HG03460 (cell line): ENCODE measurements at regions not wholly inside any gene's neighbourhood (a gene's known extent, or its start where the extent isn't known, plus 50 kb on each side); places are given as distances from the start of the nearest gene placed in this dataset.
"Not testable (repeated sequence)": the region's sequence is repeated elsewhere in the genome, so short reads cannot be mapped to it uniquely, and the experiment has no call there.

ENCODE experiments used
- ATAC-seq: cut with Tn5 transposase; IDR thresholded peaks from one replicate; pipeline ENCODE4 v1.9.1; 2021; ENCODE audit not compliant: unreplicated experiment

- no peak for ATAC-seq
These were observed 67.8 kb upstream of the UXS1 start for GRCh38 chr2:106261871-106262321.

DNA sequence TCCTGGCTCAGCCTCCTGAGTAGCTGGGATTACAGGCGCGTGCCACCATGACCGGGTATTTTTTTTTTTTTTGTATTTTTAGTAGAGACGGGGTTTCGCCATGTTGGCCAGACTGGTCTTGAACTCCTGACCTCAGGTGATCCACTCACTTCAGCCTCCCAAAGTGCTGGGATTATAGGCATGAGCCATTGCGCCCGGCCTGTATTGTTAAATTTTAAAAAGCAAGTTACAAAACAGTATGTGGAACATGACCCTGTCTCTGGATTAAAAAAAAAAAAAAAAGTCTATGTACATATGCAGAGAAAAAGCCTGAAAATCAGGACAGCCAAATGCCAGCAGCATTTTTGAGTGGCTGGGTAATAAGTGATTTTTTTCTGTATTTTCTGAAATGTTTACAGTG is 64.8 kb upstream of the UXS1 start:
- ATAC-seq = not testable (repeated sequence)

DNA sequence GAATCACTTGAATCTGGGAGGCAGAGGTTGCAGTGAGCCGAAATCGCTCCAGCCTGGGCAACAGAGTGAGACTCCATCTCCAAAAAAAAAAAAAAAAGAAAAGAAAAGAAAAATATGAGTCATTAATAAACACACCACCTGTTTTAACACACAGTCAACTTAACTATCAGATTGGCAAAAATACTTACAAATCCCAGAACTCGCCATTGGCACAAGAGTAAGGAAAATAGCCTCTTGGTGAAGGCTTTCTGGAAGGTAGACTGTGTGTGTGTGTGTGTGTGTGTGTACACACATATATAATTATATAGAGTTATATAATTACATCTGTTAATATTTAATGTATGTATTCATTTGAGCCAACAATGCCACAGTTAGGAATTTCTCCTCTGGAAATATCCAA is 63.7 kb upstream of the UXS1 start:
- ATAC-seq = no peak

- no peak for ATAC-seq
These were observed 63.0 kb upstream of the UXS1 start for GRCh38 chr2:106257135-106257534.

DNA sequence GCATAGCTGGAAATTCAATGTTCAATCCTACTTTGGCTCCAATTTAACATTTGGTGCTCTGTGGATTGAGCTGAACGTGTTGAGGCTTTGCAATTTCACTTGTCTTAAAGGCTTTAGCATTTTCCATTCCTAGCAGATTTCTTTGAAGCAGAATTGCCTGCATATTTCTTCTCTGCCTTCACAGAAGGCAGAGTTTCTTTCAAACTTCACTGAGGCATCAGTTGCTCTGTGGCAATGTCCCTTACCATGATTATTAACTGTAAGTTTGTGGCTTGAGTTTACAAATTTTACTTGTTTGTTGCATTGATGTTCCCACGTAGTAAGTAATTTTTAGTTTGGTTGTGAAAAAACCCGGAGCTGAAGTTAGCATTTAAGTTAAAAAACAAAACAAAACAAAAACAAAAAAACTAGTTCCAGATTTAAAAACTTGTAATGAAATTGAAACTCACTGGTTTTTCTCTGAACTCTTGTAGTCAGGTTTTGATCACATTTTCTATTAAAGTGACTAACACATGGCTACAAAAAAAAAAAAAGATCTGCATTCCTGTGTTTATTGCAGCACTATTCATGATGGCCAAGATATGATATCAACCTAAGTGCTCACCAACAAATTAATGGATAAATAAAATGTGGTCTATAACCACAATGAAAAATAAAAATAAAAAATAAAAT is 55.2 kb upstream of the UXS1 start:
- ATAC-seq = not testable (repeated sequence)

- ATAC-seq = not testable (repeated sequence)
These were observed 54.5 kb upstream of the UXS1 start for GRCh38 chr2:106248548-106249151.
